HepG2 (cell line): ENCODE measurements at regions not wholly inside any gene's neighbourhood (a gene's known extent, or its start where the extent isn't known, plus 50 kb on each side); places are given as distances from the start of the nearest gene placed in this dataset.
A peak's percentile ranks its signal among the peaks of the same experiment; 100 is the strongest.

Experiments used
- ATAC-seq: fragments of 200-7000 bp; cut with Tn5 transposase; 3 replicates; pipeline ENCODE4 v1.9.1; 2020; ENCODE audit warnings: mild to moderate bottlenecking, moderate library complexity
- BruUV-seq: library from RNA; stranded (reverse); fragments of 400-500 nt; replicated peaks from 2 replicates; lab custom pipeline; 2021; lab: Mats Ljungman, UMichigan
- CTCF ChIA-PET: fragments of 300-600 bp; formaldehyde crosslinking; extraction: SDS; loops from one replicate; lab custom pipeline; 2021; ENCODE audit warnings: low total read pairs, inconsistent platforms, low intra/inter-chr PET ratio; lab: Yijun Ruan, JAX
- POLR2A ChIA-PET: fragments of 350-600 bp; sonication (Branson Sonifier 250); formaldehyde crosslinking; loops from one replicate; lab custom pipeline; 2020; ENCODE audit warnings: antibody characterized with exemption, inconsistent platforms; lab: Yijun Ruan, JAX
- DNase-seq: peaks from one replicate; pipeline ENCODE4 v3.0.0-alpha.2; 2015; ENCODE audit warnings: low spot score
- FAIRE-seq: peaks from 3 replicates; lab custom pipeline; 2011; peaks lifted over from hg19 to GRCh38; lab: Jason Lieb, UNC
- H2AFZ ChIP-seq: one replicate; pipeline ENCODE4 v1.6.1; 2011; ENCODE audit warnings: low read length, inconsistent platforms
- H3K27ac ChIP-seq: fragments of 300-600 bp; 3 replicates; pipeline ENCODE4 v1.8.0; 2011; ENCODE audit warnings: mixed run types, mild to moderate bottlenecking, mixed read lengths, low read length, inconsistent platforms; ENCODE audit not compliant: insufficient read depth; ENCODE audit errors: extremely low read length
- H3K27me3 ChIP-seq, 2 experiments: fragments of 200-600 bp in 1 of 2; 2 replicates in 1 of 2; 3 replicates in 1 of 2; pipeline versions ENCODE4 v1.6.0 to v1.8.0; 2011; ENCODE audit warnings: low read length in 2 of 2, mild to moderate bottlenecking in 2 of 2, moderate library complexity in 2 of 2, inconsistent platforms in 1 of 2; ENCODE audit not compliant: insufficient read depth in 2 of 2, control insufficient read depth in 1 of 2
- H3K36me3 ChIP-seq, 2 experiments: fragments of 200-600 bp in 1 of 2; replicated peaks in 1 of 2; 2 replicates in 1 of 2; 3 replicates in 1 of 2; pipeline versions ENCODE4 v1.5.1 to v1.8.0; 2011; ENCODE audit warnings: low read length in 2 of 2, inconsistent platforms in 1 of 2; ENCODE audit not compliant: insufficient read depth in 2 of 2, control insufficient read depth in 1 of 2
- H3K4me1 ChIP-seq: 2 replicates; pipeline ENCODE4 v1.5.1; 2012; ENCODE audit warnings: low read length, inconsistent platforms; ENCODE audit not compliant: insufficient read depth
- H3K4me2 ChIP-seq: 2 replicates; pipeline ENCODE4 v1.6.0; 2011; ENCODE audit warnings: low read depth, low read length, inconsistent platforms
- H3K4me3 ChIP-seq, 3 experiments: fragments of 200-600 bp in 1 of 3; sonication (generic), shearing (Covaris generic) in 1 of 3; replicated peaks in 1 of 3; 2 replicates each; pipeline ENCODE4 v1.5.1; 2011 to 2016; ENCODE audit warnings: low read length in 3 of 3, inconsistent platforms in 2 of 3, low read depth in 2 of 3, mild to moderate bottlenecking in 2 of 3, control low read depth in 1 of 3, mixed read lengths in 1 of 3; ENCODE audit not compliant: insufficient read depth in 1 of 3
- H3K79me2 ChIP-seq: one replicate; pipeline ENCODE4 v1.6.1; 2011; ENCODE audit warnings: low read length, inconsistent platforms; ENCODE audit not compliant: insufficient read depth
- H3K9ac ChIP-seq: 2 replicates; pipeline ENCODE4 v1.6.0; 2011; ENCODE audit warnings: mild to moderate bottlenecking, low read depth, low read length, inconsistent platforms; ENCODE audit not compliant: insufficient read depth
- H3K9me3 ChIP-seq: 2 replicates; pipeline ENCODE4 v1.5.1; 2012; ENCODE audit warnings: mild to moderate bottlenecking, low read length
- H4K20me1 ChIP-seq: 2 replicates; pipeline ENCODE4 v1.6.0; 2011; ENCODE audit warnings: inconsistent platforms, mild to moderate bottlenecking, low read length, moderate library complexity; ENCODE audit not compliant: insufficient read depth
- ARNT ChIP-seq: fragments of 450-650 bp; IDR thresholded peaks from 2 replicates; pipeline ENCODE4 v1.6.1; 2017
- ATAD3A ChIP-seq: sonication (generic); formaldehyde crosslinking; IDR thresholded peaks from 2 replicates; pipeline ENCODE4 v1.4.0; 2020; ENCODE audit warnings: missing genetic modification reagents
- BCL3 ChIP-seq: sonication (generic); formaldehyde crosslinking; IDR thresholded peaks from 2 replicates; pipeline ENCODE4 v1.5.1; 2020; ENCODE audit warnings: mild to moderate bottlenecking, missing genetic modification reagents, moderate library complexity
- CEBPB ChIP-seq: IDR thresholded peaks from 2 replicates; pipeline ENCODE4 v1.6.1; 2011; ENCODE audit warnings: low read depth, low read length, improper control_type of control experiment, borderline replicate concordance
- CEBPG ChIP-seq: IDR thresholded peaks from 2 replicates; pipeline ENCODE4 v1.6.1; 2016
- CEBPZ ChIP-seq: IDR thresholded peaks from 2 replicates; pipeline ENCODE4 v1.6.1; 2012; ENCODE audit warnings: low read length, improper control_type of control experiment
- JUND ChIP-seq: sonication (generic); formaldehyde crosslinking; IDR thresholded peaks from 2 replicates; pipeline ENCODE4 v1.8.0; 2022; ENCODE audit warnings: mild to moderate bottlenecking, missing genetic modification reagents
- NONO ChIP-seq, 2 experiments: fragments of 450-650 bp in 1 of 2; sonication (generic) in 1 of 2; formaldehyde crosslinking in 1 of 2; IDR thresholded peaks in 1 of 2; conservative IDR thresholded peaks in 1 of 2; 2 replicates each; pipeline versions ENCODE4 v1.6.1 to v1.8.0; 2017 to 2022; ENCODE audit warnings: mild to moderate bottlenecking in 1 of 2, missing genetic modification reagents in 1 of 2, moderate library complexity in 1 of 2
- ONECUT2 ChIP-seq: sonication (generic); formaldehyde crosslinking; IDR thresholded peaks from 2 replicates; pipeline ENCODE4 v1.4.0; 2020; ENCODE audit warnings: missing genetic modification reagents
- TRIM22 ChIP-seq: fragments of 450-650 bp; IDR thresholded peaks from 2 replicates; pipeline ENCODE4 v1.6.1; 2017
- XBP1 ChIP-seq: sonication (generic); formaldehyde crosslinking; IDR thresholded peaks from 2 replicates; pipeline ENCODE4 v1.5.0; 2020; ENCODE audit warnings: missing genetic modification reagents
- ZNF101 ChIP-seq: sonication (generic); formaldehyde crosslinking; IDR thresholded peaks from 2 replicates; pipeline ENCODE4 v1.4.0; 2020; ENCODE audit warnings: mild to moderate bottlenecking, low read depth, missing genetic modification reagents, borderline replicate concordance
- ZNF430 ChIP-seq: sonication (generic); formaldehyde crosslinking; IDR thresholded peaks from 2 replicates; pipeline ENCODE4 v1.9.0; 2021; ENCODE audit warnings: mild to moderate bottlenecking, missing genetic modification reagents
- WGBS: methylation state at CpG from one replicate; pipeline ENCODE4 v1.1.6; 2017; ENCODE audit warnings: low lambda C conversion rate; 5-methylcytosine and 5-hydroxymethylcytosine counted together
- in situ Hi-C: cut with HindIII; loops from 2 replicates; pipeline ENCODE4 v1.10.0; 2017; ENCODE audit warnings: low pct_unique_long_range_greater_than_20kb; ENCODE audit not compliant: extremely low pct_ligation_motif_present
- intact Hi-C: fragments of 100-400 bp; cut with micrococcal nuclease; formaldehyde crosslinking; loops from one replicate; pipeline ENCODE4 v1.10.0; 2022; ENCODE audit not compliant: unreplicated experiment

GRCh38 chr12:60173224-60174170, 577.7 kb downstream of the SLC16A7 start:
- CTCF ChIA-PET = no interaction called here

GRCh38 chr12:60174476-60174875, 578.6 kb downstream of the SLC16A7 start:
- Histone ChIP-seq H2AFZ (no peak overlapping the region), H3K79me2 (no peaks in the 10 kb centered on the region), H3K4me3 (no peak overlapping the region), H3K27ac (no peak overlapping the region), H3K4me1 (no peaks in the 10 kb centered on the region), H3K36me3 (no peaks in the 10 kb centered on the region), H3K27me3 (no peaks in the 10 kb centered on the region), H4K20me1 (no peaks in the 10 kb centered on the region), H3K9me3 (no peaks in the 10 kb centered on the region), H3K4me2 (no peak overlapping the region), H3K9ac (no peak overlapping the region)
- intact Hi-C loops = no loop called here
- BruUV-seq = no TSS peak
- TF ChIP-seq ATAD3A (CRISPR knock-in tag) (no peak), BCL3 (no peak), ONECUT2 (CRISPR knock-in tag) (no peak), XBP1 (no peak), JUND (no peak), CEBPZ (no peak), NONO (IDR thresholded peaks at IDR 0.05) (no peak), NONO (CRISPR knock-in tag; conservative IDR thresholded peaks at IDR 0.05) (no peak), TRIM22 (no peak), ZNF430 (CRISPR knock-in tag) (no peak), ZNF101 (CRISPR knock-in tag) (no peak)
- ChIA-PET CTCF (no interaction called here), POLR2A (no interaction called here)
- in situ Hi-C loops = no loop called here
- no peak for FAIRE-seq
- no peak for ATAC-seq
- DNase-seq = no peak

More at GRCh38 chr12:60173224-60174170, 577.7 kb downstream of the SLC16A7 start:
- H3K4me2 ChIP-seq = no peak overlapping the region
- DNase-seq = no peak
- 17% methylated on average over 9 of the region's 9 CpGs for WGBS
- intact Hi-C loops = no loop called here
- TF ChIP-seq CEBPG (peak; percentile 79), CEBPB (peak; percentile 91), ARNT (no peak)
- TF ChIP-seq, all 625 proteins: peak for 2
- H3K4me1 ChIP-seq = peaks cover 3% of the 10 kb centered on the region
- no peaks in the 10 kb centered on the region for H3K36me3 ChIP-seq
- no peaks in the 10 kb centered on the region for H3K79me2 ChIP-seq
- no peak overlapping the region for H2AFZ ChIP-seq
- BruUV-seq = no TSS peak
- no peak overlapping the region for H3K9ac ChIP-seq
- H3K9me3 ChIP-seq = no peaks in the 10 kb centered on the region
- no peak for ATAC-seq
- POLR2A ChIA-PET = no interaction called here
- no peak overlapping the region for H3K4me3 ChIP-seq
- in situ Hi-C loops = no loop called here
- no peak overlapping the region for H3K27ac ChIP-seq
- FAIRE-seq = no peak
- H3K27me3 ChIP-seq = no peaks in the 10 kb centered on the region
- no peaks in the 10 kb centered on the region for H4K20me1 ChIP-seq
